H1 (cell line): ENCODE measurements at regions not wholly inside any gene's neighbourhood (a gene's known extent, or its start where the extent isn't known, plus 50 kb on each side); places are given as distances from the start of the nearest gene placed in this dataset.

Experiments
- CTCF ChIA-PET: fragments of 300-600 bp; sonication (Branson Sonifier 250); formaldehyde crosslinking; loops from one replicate; lab custom pipeline; 2021; ENCODE audit not compliant: partially characterized antibody; lab: Charles Lee
- POLR2A ChIA-PET: fragments of 300-600 bp; sonication (Branson Sonifier 250); formaldehyde crosslinking; loops from one replicate; lab custom pipeline; 2021; ENCODE audit warnings: inconsistent platforms; ENCODE audit not compliant: partially characterized antibody; lab: Charles Lee
- DNase-seq, 2 experiments: peaks; one replicate each; pipeline versions ENCODE4 v3.0.0 to v3.0.0-alpha.2; 2010 to 2022; ENCODE audit warnings: low spot score in 2 of 2, low read depth in 1 of 2, mixed read lengths in 1 of 2
- FAIRE-seq: peaks from 2 replicates; lab custom pipeline; 2011; peaks lifted over from hg19 to GRCh38; lab: Jason Lieb, UNC
- H2AFZ ChIP-seq: 2 replicates; pipeline ENCODE4 v1.8.1; 2012; ENCODE audit warnings: low read length, inconsistent platforms
- H2AK5ac ChIP-seq: 2 replicates; pipeline ENCODE4 v1.6.1; 2013; ENCODE audit warnings: low read depth, low read length
- H2BK120ac ChIP-seq: replicated peaks from 2 replicates; pipeline ENCODE3; 2013; ENCODE audit warnings: low read depth, low read length, inconsistent platforms
- H2BK12ac ChIP-seq: 2 replicates; pipeline ENCODE4 v1.6.1; 2013; ENCODE audit warnings: low read depth, low read length
- H2BK15ac ChIP-seq: 2 replicates; pipeline ENCODE4 v1.6.1; 2013; ENCODE audit warnings: low read length
- H2BK20ac ChIP-seq: 2 replicates; pipeline ENCODE4 v1.6.1; 2013; ENCODE audit warnings: low read length
- H2BK5ac ChIP-seq: 2 replicates; pipeline ENCODE4 v1.6.1; 2013; ENCODE audit warnings: low read depth, low read length
- H3K14ac ChIP-seq: 2 replicates; pipeline ENCODE4 v1.6.1; 2013; ENCODE audit warnings: inconsistent platforms; ENCODE audit not compliant: insufficient read length
- H3K18ac ChIP-seq: 2 replicates; pipeline ENCODE4 v1.6.1; 2013; ENCODE audit warnings: low read length; ENCODE audit errors: extremely low read depth
- H3K23ac ChIP-seq: 2 replicates; pipeline ENCODE4 v1.6.1; 2013; ENCODE audit warnings: inconsistent platforms; ENCODE audit not compliant: insufficient read length
- H3K23me2 ChIP-seq: 2 replicates; pipeline ENCODE4 v1.6.1; 2013; ENCODE audit warnings: low read depth, low read length
- H3K27ac ChIP-seq: 2 replicates; pipeline ENCODE4 v1.6.1; 2011; ENCODE audit warnings: low read depth, low read length, inconsistent platforms
- H3K27me3 ChIP-seq, 4 experiments: replicated peaks in 1 of 4; 1 replicate in 1 of 4; 2 replicates in 3 of 4; pipeline versions ENCODE4 v1.6.1 to v1.8.1; 2011 to 2013; ENCODE audit warnings: low read length in 3 of 4, mild to moderate bottlenecking in 3 of 4, inconsistent platforms in 2 of 4, mixed read lengths in 2 of 4, moderate library complexity in 1 of 4; ENCODE audit not compliant: control insufficient read depth in 3 of 4, insufficient read depth in 3 of 4; ENCODE audit errors: extremely low read depth in 1 of 4
- H3K36me3 ChIP-seq, 4 experiments: 2 replicates each; pipeline versions ENCODE4 v1.6.1 to v1.8.1; 2011 to 2013; ENCODE audit warnings: mild to moderate bottlenecking in 4 of 4, low read length in 3 of 4, moderate library complexity in 2 of 4, control low read depth in 1 of 4, inconsistent platforms in 1 of 4; ENCODE audit not compliant: insufficient read depth in 4 of 4, control insufficient read depth in 2 of 4
- H3K4ac ChIP-seq: replicated peaks from 2 replicates; pipeline ENCODE3; 2013; ENCODE audit warnings: low read length, low read depth, mixed read lengths, inconsistent platforms; ENCODE audit not compliant: insufficient read length
- H3K4me1 ChIP-seq, 4 experiments: replicated peaks in 1 of 4; 1 replicate in 1 of 4; 2 replicates in 3 of 4; pipeline versions ENCODE4 v1.6.1 to v1.8.1; 2011 to 2013; ENCODE audit warnings: low read length in 3 of 4, inconsistent platforms in 2 of 4, mixed read lengths in 1 of 4; ENCODE audit not compliant: insufficient read depth in 4 of 4, control insufficient read depth in 3 of 4
- H3K4me2 ChIP-seq, 2 experiments: 2 replicates each; pipeline versions ENCODE4 v1.6.1 to v1.8.1; 2011 to 2013; ENCODE audit warnings: low read depth in 2 of 2, low read length in 2 of 2, control low read depth in 1 of 2, inconsistent platforms in 1 of 2, mild to moderate bottlenecking in 1 of 2; ENCODE audit not compliant: insufficient read depth in 1 of 2
- H3K4me3 ChIP-seq, 4 experiments: fragments of 200-600, 300-600 bp in 1 of 4; sonication (generic), shearing (Covaris generic), sonication (Bioruptor Twin) in 1 of 4; 2 replicates each; pipeline versions ENCODE4 v1.5.1 to v1.8.1; 2011 to 2016; ENCODE audit warnings: low read length in 4 of 4, low read depth in 3 of 4, control low read depth in 2 of 4, inconsistent platforms in 2 of 4, mild to moderate bottlenecking in 2 of 4, mixed read lengths in 1 of 4, moderate library complexity in 1 of 4; ENCODE audit not compliant: insufficient read depth in 2 of 4; ENCODE audit errors: extremely low read depth in 1 of 4
- H3K56ac ChIP-seq: replicated peaks from 2 replicates; pipeline ENCODE3; 2013; ENCODE audit warnings: low read depth, mild to moderate bottlenecking, mixed read lengths, low read length, inconsistent platforms; ENCODE audit not compliant: insufficient read length
- H3K79me1 ChIP-seq: 2 replicates; pipeline ENCODE4 v1.6.1; 2013; ENCODE audit warnings: low read depth, low read length, control low read depth
- H3K79me2 ChIP-seq, 2 experiments: 2 replicates each; pipeline versions ENCODE4 v1.6.1 to v1.8.1; 2012 to 2013; ENCODE audit warnings: low read length in 2 of 2, mild to moderate bottlenecking in 2 of 2, inconsistent platforms in 1 of 2; ENCODE audit not compliant: insufficient read depth in 2 of 2, control insufficient read depth in 1 of 2
- H3K9ac ChIP-seq, 4 experiments: replicated peaks in 1 of 4; 1 replicate in 1 of 4; 2 replicates in 3 of 4; pipeline versions ENCODE4 v1.6.1 to v1.8.1; 2011 to 2013; ENCODE audit warnings: low read depth in 3 of 4, low read length in 3 of 4, control low read depth in 2 of 4, mild to moderate bottlenecking in 2 of 4, moderate library complexity in 2 of 4, inconsistent platforms in 1 of 4; ENCODE audit errors: extremely low read depth in 1 of 4
- H3K9me3 ChIP-seq, 2 experiments: 2 replicates each; pipeline versions ENCODE4 v1.6.1 to v1.8.1; 2012 to 2013; ENCODE audit warnings: mild to moderate bottlenecking in 2 of 2, moderate library complexity in 2 of 2, control low read depth in 1 of 2, inconsistent platforms in 1 of 2, low read depth in 1 of 2, low read length in 1 of 2, mixed read lengths in 1 of 2; ENCODE audit not compliant: insufficient read depth in 2 of 2
- H4K20me1 ChIP-seq, 2 experiments: replicated peaks in 1 of 2; 2 replicates each; pipeline versions ENCODE3 to v1.8.1; 2011 to 2013; ENCODE audit warnings: inconsistent platforms in 2 of 2, low read length in 2 of 2, mild to moderate bottlenecking in 1 of 2; ENCODE audit not compliant: insufficient read depth in 2 of 2, control insufficient read depth in 1 of 2
- H4K5ac ChIP-seq: 2 replicates; pipeline ENCODE4 v1.6.1; 2013; ENCODE audit warnings: low read length, low read depth, mixed read lengths, inconsistent platforms; ENCODE audit not compliant: insufficient read length
- H4K8ac ChIP-seq: 2 replicates; pipeline ENCODE4 v1.8.0; 2013; ENCODE audit warnings: mild to moderate bottlenecking, moderate library complexity, low read length, inconsistent platforms; ENCODE audit not compliant: insufficient read depth; ENCODE audit errors: extremely low read depth
- H4K91ac ChIP-seq: replicated peaks from 2 replicates; pipeline ENCODE3; 2013; ENCODE audit warnings: low read length, mixed read lengths, inconsistent platforms; ENCODE audit not compliant: insufficient read length
- EP300 ChIP-seq, 2 experiments: IDR thresholded peaks; 1 replicate in 1 of 2; 2 replicates in 1 of 2; pipeline ENCODE4 v1.6.1; 2011 to 2012; ENCODE audit warnings: low read depth in 2 of 2, low read length in 2 of 2, mild to moderate bottlenecking in 2 of 2, borderline replicate concordance in 1 of 2, inconsistent platforms in 1 of 2, moderate library complexity in 1 of 2
- GABPA ChIP-seq: IDR thresholded peaks from 2 replicates; pipeline ENCODE4 v1.6.1; 2011; ENCODE audit warnings: mild to moderate bottlenecking, low read length, moderate library complexity, borderline replicate concordance; ENCODE audit not compliant: insufficient read depth
- KDM4A ChIP-seq: IDR thresholded peaks from one replicate; pipeline ENCODE4 v1.7.1; 2012; ENCODE audit warnings: low read depth, mild to moderate bottlenecking, moderate library complexity, low read length, inconsistent platforms; ENCODE audit not compliant: severe bottlenecking
- NANOG ChIP-seq: IDR thresholded peaks from 2 replicates; pipeline ENCODE4 v1.6.1; 2011; ENCODE audit warnings: low read length, low read depth, mild to moderate bottlenecking, inconsistent platforms; ENCODE audit not compliant: insufficient read depth, poor library complexity, severe bottlenecking
- WGBS, 2 experiments: shearing (Covaris generic) in 1 of 2; methylation state at CpG; one replicate each; pipeline versions ENCODE4 v1.1.6 to v1.1.7; 2013 to 2015; ENCODE audit warnings: low lambda C conversion rate in 2 of 2, mixed read lengths in 2 of 2, inconsistent platforms in 1 of 2, low coverage in 1 of 2, missing lambda C conversion rate in 1 of 2; ENCODE audit not compliant: insufficient replicate concordance in 2 of 2, insufficient coverage in 1 of 2, insufficient read length in 1 of 2; ENCODE audit errors: extremely low coverage in 1 of 2, missing lambda C conversion rate in 1 of 2; 5-methylcytosine and 5-hydroxymethylcytosine counted together

GRCh38 chr1:187245201-187245600 is 416.5 kb downstream of the PLA2G4A start:
- Histone ChIP-seq H2BK20ac (no peak overlapping the region), H2AFZ (no peak overlapping the region), H2BK120ac (no peak overlapping the region), H3K23me2 (no peaks in the 10 kb centered on the region), H3K14ac (no peak overlapping the region), H3K79me1 (no peaks in the 10 kb centered on the region), H3K27ac (no peak overlapping the region), H3K36me3 (no peaks in the 10 kb centered on the region), H3K4me2 (no peak overlapping the region), H3K4ac (no peak overlapping the region), H2BK12ac (no peak overlapping the region), H2BK15ac (no peak overlapping the region), H3K27me3 (no peaks in the 10 kb centered on the region), H4K91ac (no peak overlapping the region), H3K79me2 (no peaks in the 10 kb centered on the region), H4K20me1 (no peaks in the 10 kb centered on the region), H2BK5ac (no peak overlapping the region), H3K4me3 (no peak overlapping the region), H3K9me3 (no peaks in the 10 kb centered on the region), H4K5ac (no peak overlapping the region), H3K23ac (no peak overlapping the region), H2AK5ac (no peak overlapping the region), H4K8ac (no peak overlapping the region), H3K4me1 (peaks cover 0 to 7% (median 0%) of the 10 kb centered on the region in 4 experiments; a peak in 1 of 7 replicates), H3K18ac (no peak overlapping the region), H3K9ac (no peak overlapping the region), H3K56ac (no peak overlapping the region)
- ChIA-PET POLR2A (no interaction called here), CTCF (no interaction called here)
- DNase-seq, result no peak
- FAIRE-seq, result no peak
- TF ChIP-seq GABPA (no peak), EP300 (IDR thresholded peaks at IDR 0.05; ENCODE audit: borderline replicate concordance in 1 of 2, low read depth in 2 of 2, low read length in 2 of 2) (no peak), NANOG (no peak), KDM4A (no peak)
- WGBS, 2 experiments, result 33% methylated on average over 1 of the region's 1 CpG; no CpG with 5 or more reads in 1 of the 2 experiments
